ENCODE measurements at regions not wholly inside any gene's neighbourhood (a gene's known extent, or its start where the extent isn't known, plus 50 kb on each side); places are given as distances from the start of the nearest gene placed in this dataset.

GRCh38 chr4:167541286-167541685 is 307.0 kb upstream of the SPOCK3 start:
- Mint-ChIP-seq H3K9me3 (no peaks in the 10 kb centered on the region), H3K36me3 (ENCODE audit: low read depth) (no peaks in the 10 kb centered on the region), H3K4me3 (no peak overlapping the region), H3K27me3 (ENCODE audit: low read depth) (no peaks in the 10 kb centered on the region), H3K27ac (ENCODE audit: unreplicated experiment) (no peak overlapping the region), H3K4me1 (no peaks in the 10 kb centered on the region)
- TF ChIP-seq CTCF (conservative IDR thresholded peaks at IDR 0.05), result no peak
- DNase-seq (ENCODE audit: low read depth, low spot score), result no peak

GRCh38 chr4:167544391-167544790 is 310.1 kb upstream of the SPOCK3 start:
- DNase-seq (ENCODE audit: low read depth, low spot score), result no peak
- no peaks in the 10 kb centered on the region for H3K36me3 Mint-ChIP-seq (ENCODE audit: low read depth)
- H3K27ac Mint-ChIP-seq (ENCODE audit: unreplicated experiment), result no peak overlapping the region
- H3K4me1 Mint-ChIP-seq, result no peaks in the 10 kb centered on the region
- no peaks in the 10 kb centered on the region for H3K9me3 Mint-ChIP-seq
- no peaks in the 10 kb centered on the region for H3K27me3 Mint-ChIP-seq (ENCODE audit: low read depth)
- no peak for TF ChIP-seq CTCF (conservative IDR thresholded peaks at IDR 0.05)
- no peak overlapping the region for H3K4me3 Mint-ChIP-seq

- no peak for TF ChIP-seq CTCF (conservative IDR thresholded peaks at IDR 0.05)
- DNase-seq (ENCODE audit: low read depth, low spot score), result no peak
- Mint-ChIP-seq H3K27ac (ENCODE audit: unreplicated experiment) (no peak overlapping the region), H3K4me1 (no peaks in the 10 kb centered on the region), H3K9me3 (no peaks in the 10 kb centered on the region), H3K4me3 (no peak overlapping the region), H3K27me3 (ENCODE audit: low read depth) (no peaks in the 10 kb centered on the region), H3K36me3 (ENCODE audit: low read depth) (no peaks in the 10 kb centered on the region)
Observed at GRCh38 chr4:167550021-167550420, 315.7 kb upstream of the SPOCK3 start.

GRCh38 chr4:167555338-167556022 is 321.2 kb upstream of the SPOCK3 start:
- Mint-ChIP-seq H3K4me1 (no peaks in the 10 kb centered on the region), H3K27me3 (ENCODE audit: low read depth) (no peaks in the 10 kb centered on the region), H3K4me3 (no peak overlapping the region), H3K9me3 (peaks cover 11% of the 10 kb centered on the region), H3K36me3 (ENCODE audit: low read depth) (no peaks in the 10 kb centered on the region), H3K27ac (ENCODE audit: unreplicated experiment) (no peak overlapping the region)
- TF ChIP-seq CTCF (conservative IDR thresholded peaks at IDR 0.05), result no peak
- DNase-seq (ENCODE audit: low read depth, low spot score), result no peak

GRCh38 chr4:167578906-167579305 is 344.6 kb upstream of the SPOCK3 start:
- no peak for TF ChIP-seq CTCF (conservative IDR thresholded peaks at IDR 0.05)
- no peak overlapping the region for H3K4me3 Mint-ChIP-seq
- peaks cover 11% of the 10 kb centered on the region for H3K9me3 Mint-ChIP-seq
- no peaks in the 10 kb centered on the region for H3K4me1 Mint-ChIP-seq
- no peaks in the 10 kb centered on the region for H3K27me3 Mint-ChIP-seq (ENCODE audit: low read depth)
- DNase-seq (ENCODE audit: low read depth, low spot score), result no peak
- peaks cover 3% of the 10 kb centered on the region for H3K36me3 Mint-ChIP-seq (ENCODE audit: low read depth)
- H3K27ac Mint-ChIP-seq (ENCODE audit: unreplicated experiment), result no peak overlapping the region

Measured in neural crest cell (in vitro differentiated cells).